HT1080 (cell line): ENCODE measurements at regions not wholly inside any gene's neighbourhood (a gene's known extent, or its start where the extent isn't known, plus 50 kb on each side); places are given as distances from the start of the nearest gene placed in this dataset.

ENCODE experiments used
- DNase-seq: peaks from one replicate; pipeline ENCODE4 v3.0.0-alpha.2; 2015; ENCODE audit warnings: low read depth

GRCh38 chr1:2916153-2916552 is 105.1 kb upstream of the ACTRT2 start:
- no peak for DNase-seq

GRCh38 chr1:2916706-2917105 is 104.6 kb upstream of the ACTRT2 start:
- DNase-seq: no peak

GRCh38 chr1:2917284-2917683 is 104.0 kb upstream of the ACTRT2 start:
- no peak for DNase-seq

GRCh38 chr1:2918441-2918840 is 102.8 kb upstream of the ACTRT2 start:
- no peak for DNase-seq

GRCh38 chr1:2919841-2920240 is 101.4 kb upstream of the ACTRT2 start:
- DNase-seq: no peak

GRCh38 chr1:2920421-2921015 is 100.7 kb upstream of the ACTRT2 start:
- no peak for DNase-seq

GRCh38 chr1:2921970-2922686 is 99.1 kb upstream of the ACTRT2 start:
- peak; percentile 2 for DNase-seq

- no peak for DNase-seq
Measured at GRCh38 chr1:2923351-2923750, 97.9 kb upstream of the ACTRT2 start.

GRCh38 chr1:2925291-2925690 is 96.0 kb upstream of the ACTRT2 start:
- DNase-seq: no peak

- DNase-seq: no peak
Measured at GRCh38 chr1:2925918-2926317, 95.3 kb upstream of the ACTRT2 start.

- no peak for DNase-seq
Measured at GRCh38 chr1:2926447-2927055, 94.7 kb upstream of the ACTRT2 start.

GRCh38 chr1:2927393-2928360 is 93.6 kb upstream of the ACTRT2 start:
- DNase-seq: no peak

GRCh38 chr1:2928366-2929325 is 92.6 kb upstream of the ACTRT2 start:
- DNase-seq: no peak

GRCh38 chr1:2929335-2929734 is 91.9 kb upstream of the ACTRT2 start:
- no peak for DNase-seq

GRCh38 chr1:2930016-2930815 is 91.1 kb upstream of the ACTRT2 start:
- no peak for DNase-seq

GRCh38 chr1:2930913-2931723 is 90.1 kb upstream of the ACTRT2 start:
- no peak for DNase-seq

- no peak for DNase-seq
Measured at GRCh38 chr1:2931724-2932401, 89.4 kb upstream of the ACTRT2 start.

GRCh38 chr1:2932671-2933350 is 88.5 kb upstream of the ACTRT2 start:
- no peak for DNase-seq
